ENCODE measurements at regions not wholly inside any gene's neighbourhood (a gene's known extent, or its start where the extent isn't known, plus 50 kb on each side); places are given as distances from the start of the nearest gene placed in this dataset.

GRCh38 chr6:122028933-122029522 is 370.4 kb upstream of the HSF2 start:
- TF ChIP-seq SIN3A (IDR thresholded peaks at IDR 0.05; ENCODE audit: borderline replicate concordance, insufficient read depth, low read length) (no peak), FOXP2 (optimal IDR thresholded peaks at IDR 0.05; ENCODE audit: borderline replicate concordance, extremely low read depth, extremely low read length, insufficient read depth) (no peak), POLR2AphosphoS5 (IDR thresholded peaks at IDR 0.05; ENCODE audit: low read depth, low read length) (no peak), REST (IDR thresholded peaks at IDR 0.05; ENCODE audit: insufficient read depth in 1 of 2, low read depth in 2 of 2, low read length in 2 of 2) (no peak), TAF1 (IDR thresholded peaks at IDR 0.05; ENCODE audit: borderline replicate concordance, insufficient read depth, low read length) (no peak)

Data from PFSK-1 (cell line).